A673 (cell line): ENCODE measurements at regions not wholly inside any gene's neighbourhood (a gene's known extent, or its start where the extent isn't known, plus 50 kb on each side); places are given as distances from the start of the nearest gene placed in this dataset.

Experiments used
- CTCF ChIP-seq: fragments of 300-800, 200-600 bp; sonication (generic); conservative IDR thresholded peaks from 2 replicates; pipeline ENCODE4 v1.5.1; 2017; ENCODE audit warnings: low read depth, mild to moderate bottlenecking, antibody characterized with exemption, low read length, moderate library complexity, mixed read lengths
- EZH2 ChIP-seq: fragments of 200-600 bp; sonication (generic); IDR thresholded peaks from 2 replicates; pipeline ENCODE4 v1.6.1; 2017; ENCODE audit warnings: borderline replicate concordance, low read depth, mild to moderate bottlenecking, mixed read lengths, antibody characterized with exemption, low read length; ENCODE audit not compliant: poor library complexity, severe bottlenecking

DNA sequence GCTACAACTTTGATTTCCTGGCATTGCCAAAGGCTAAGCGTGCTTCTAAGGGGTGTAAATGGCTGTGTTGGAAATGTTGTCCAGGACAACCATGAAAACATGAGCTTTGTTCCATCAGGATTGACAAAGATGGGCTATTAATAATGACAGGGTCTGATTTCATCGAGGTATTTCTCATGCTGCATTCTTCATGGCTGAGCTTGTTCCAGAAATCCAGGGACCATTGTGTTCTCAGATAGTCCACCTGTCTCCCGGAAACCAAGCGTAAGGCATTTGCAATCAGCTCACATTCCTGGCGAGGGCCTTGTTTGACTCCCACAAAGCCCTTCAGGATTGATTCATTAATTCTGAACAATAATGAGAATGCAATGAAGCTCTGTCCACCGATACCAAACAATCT, 111.3 kb downstream of the CD47 start:
- TF ChIP-seq EZH2 (no peak), CTCF (no peak)
